ENCODE measurements at regions not wholly inside any gene's neighbourhood (a gene's known extent, or its start where the extent isn't known, plus 50 kb on each side); places are given as distances from the start of the nearest gene placed in this dataset.

DNA sequence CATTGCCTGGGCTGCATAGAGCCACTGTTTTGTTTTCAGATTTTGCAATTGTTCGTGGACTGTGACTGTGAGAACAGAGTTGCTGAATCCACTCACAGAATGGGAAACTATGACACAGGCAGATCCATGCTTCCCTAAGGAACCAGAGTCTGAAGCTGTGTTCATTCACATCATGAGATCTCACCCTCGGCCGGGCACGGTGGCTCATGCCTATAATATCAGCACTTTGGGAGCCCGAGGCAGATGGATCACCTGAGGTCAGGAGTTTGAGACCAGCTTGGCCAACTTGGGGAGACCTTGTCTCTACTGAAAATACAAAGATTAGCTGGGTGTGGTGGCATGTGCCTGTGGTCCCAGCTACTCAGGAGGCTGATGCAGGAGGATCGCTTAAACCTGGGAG, 139.2 kb upstream of the SALL4 start:
- Histone ChIP-seq H3K27ac (no peak overlapping the region), H3K27me3 (no peaks in the 10 kb centered on the region), H3K36me3 (replicated peaks in 1 of 2; ENCODE audit: insufficient read depth in 1 of 2, low read depth in 2 of 2) (no peaks in the 10 kb centered on the region), H3K4me1 (no peaks in the 10 kb centered on the region), H3K4me3 (no peak overlapping the region), H3K9me3 (no peaks in the 10 kb centered on the region)
- intact Hi-C loops (cut with DNase I): no loop called here
- TF ChIP-seq POLR2A (IDR thresholded peaks at IDR 0.05): no peak
- TF ChIP-seq, protein P1, sequence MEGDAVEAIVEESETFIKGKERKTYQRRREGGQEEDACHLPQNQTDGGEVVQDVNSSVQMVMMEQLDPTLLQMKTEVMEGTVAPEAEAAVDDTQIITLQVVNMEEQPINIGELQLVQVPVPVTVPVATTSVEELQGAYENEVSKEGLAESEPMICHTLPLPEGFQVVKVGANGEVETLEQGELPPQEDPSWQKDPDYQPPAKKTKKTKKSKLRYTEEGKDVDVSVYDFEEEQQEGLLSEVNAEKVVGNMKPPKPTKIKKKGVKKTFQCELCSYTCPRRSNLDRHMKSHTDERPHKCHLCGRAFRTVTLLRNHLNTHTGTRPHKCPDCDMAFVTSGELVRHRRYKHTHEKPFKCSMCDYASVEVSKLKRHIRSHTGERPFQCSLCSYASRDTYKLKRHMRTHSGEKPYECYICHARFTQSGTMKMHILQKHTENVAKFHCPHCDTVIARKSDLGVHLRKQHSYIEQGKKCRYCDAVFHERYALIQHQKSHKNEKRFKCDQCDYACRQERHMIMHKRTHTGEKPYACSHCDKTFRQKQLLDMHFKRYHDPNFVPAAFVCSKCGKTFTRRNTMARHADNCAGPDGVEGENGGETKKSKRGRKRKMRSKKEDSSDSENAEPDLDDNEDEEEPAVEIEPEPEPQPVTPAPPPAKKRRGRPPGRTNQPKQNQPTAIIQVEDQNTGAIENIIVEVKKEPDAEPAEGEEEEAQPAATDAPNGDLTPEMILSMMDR (IDR thresholded peaks at IDR 0.05): no peak
- ATAC-seq: no peak
- 86% methylated on average over 6 of the region's 6 CpGs for WGBS, 2 donors
- DNase-seq: no peak

DNA sequence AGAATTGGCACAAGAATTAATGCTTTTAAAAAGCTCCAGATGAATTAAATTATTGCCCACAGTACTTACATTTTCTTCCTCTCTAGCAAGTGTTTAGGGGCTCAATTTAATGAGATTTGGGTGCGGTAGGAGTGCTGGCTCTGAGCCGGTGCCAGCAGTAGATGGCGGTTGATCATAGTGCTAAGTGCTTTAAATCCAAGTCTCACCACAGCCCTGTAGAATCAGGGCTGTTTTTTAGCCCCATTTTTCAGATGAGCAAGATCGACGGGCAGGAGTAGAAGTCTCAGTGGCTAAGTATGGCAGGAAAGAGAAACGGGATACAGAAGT, 136.9 kb upstream of the SALL4 start:
- intact Hi-C loops (cut with DNase I): no loop called here
- DNase-seq (no peak), ATAC-seq (no peak)
- H3K4me3 ChIP-seq: no peak overlapping the region
- no peak overlapping the region for H3K27ac ChIP-seq
- WGBS, 2 donors: 88 to 90% methylated on average over 6 of the region's 6 CpGs
- no peaks in the 10 kb centered on the region for H3K9me3 ChIP-seq
- H3K4me1 ChIP-seq: no peaks in the 10 kb centered on the region
- no peaks in the 10 kb centered on the region for H3K27me3 ChIP-seq
- H3K36me3 ChIP-seq (replicated peaks in 1 of 2; ENCODE audit: insufficient read depth in 1 of 2, low read depth in 2 of 2): no peaks in the 10 kb centered on the region
- no peak for TF ChIP-seq POLR2A (IDR thresholded peaks at IDR 0.05)
- TF ChIP-seq, protein P1 (IDR thresholded peaks at IDR 0.05): no peak

- Histone ChIP-seq H3K27me3 (no peaks in the 10 kb centered on the region), H3K36me3 (replicated peaks in 1 of 2; ENCODE audit: insufficient read depth in 1 of 2, low read depth in 2 of 2) (no peaks in the 10 kb centered on the region), H3K4me3 (no peak overlapping the region), H3K4me1 (no peaks in the 10 kb centered on the region), H3K9me3 (no peaks in the 10 kb centered on the region), H3K27ac (no peak overlapping the region)
- no peak for TF ChIP-seq POLR2A (IDR thresholded peaks at IDR 0.05)
- TF ChIP-seq, protein P1 (IDR thresholded peaks at IDR 0.05): no peak
- intact Hi-C loops (cut with DNase I): no loop called here
- WGBS, 2 donors: 80 to 86% methylated on average over 5 of the region's 5 CpGs
- ATAC-seq (no peak), DNase-seq (no peak)
Measured at GRCh38 chr20:51938559-51939258, 136.4 kb upstream of the SALL4 start.

GRCh38 chr20:51937779-51938178, 135.5 kb upstream of the SALL4 start:
- intact Hi-C loops (cut with DNase I): no loop called here
- no peak for DNase-seq
- Histone ChIP-seq H3K27ac (no peak overlapping the region), H3K4me1 (no peaks in the 10 kb centered on the region), H3K4me3 (no peak overlapping the region), H3K27me3 (no peaks in the 10 kb centered on the region), H3K36me3 (replicated peaks in 1 of 2; ENCODE audit: insufficient read depth in 1 of 2, low read depth in 2 of 2) (no peaks in the 10 kb centered on the region), H3K9me3 (no peaks in the 10 kb centered on the region)
- WGBS, 2 donors: 84 to 89% methylated on average over 8 of the region's 8 CpGs
- TF ChIP-seq, protein P1 (IDR thresholded peaks at IDR 0.05): no peak
- TF ChIP-seq POLR2A (IDR thresholded peaks at IDR 0.05): no peak
- no peak for ATAC-seq

- H3K9me3 ChIP-seq: no peaks in the 10 kb centered on the region
- no peaks in the 10 kb centered on the region for H3K27me3 ChIP-seq
- no peaks in the 10 kb centered on the region for H3K4me1 ChIP-seq
- no peak for TF ChIP-seq POLR2A (IDR thresholded peaks at IDR 0.05)
- TF ChIP-seq, protein P1 (IDR thresholded peaks at IDR 0.05): no peak
- intact Hi-C loops (cut with DNase I): no loop called here
- no peaks in the 10 kb centered on the region for H3K36me3 ChIP-seq (replicated peaks in 1 of 2; ENCODE audit: insufficient read depth in 1 of 2, low read depth in 2 of 2)
- WGBS, 2 donors: 74 to 78% methylated on average over 2 of the region's 2 CpGs
- H3K27ac ChIP-seq: no peak overlapping the region
- no peak for DNase-seq
- H3K4me3 ChIP-seq: no peak overlapping the region
- no peak for ATAC-seq
Measured at GRCh38 chr20:51936377-51936776, 134.1 kb upstream of the SALL4 start.

All from body of pancreas (tissue), 4 donors.